ENCODE measurements at regions not wholly inside any gene's neighbourhood (a gene's known extent, or its start where the extent isn't known, plus 50 kb on each side); places are given as distances from the start of the nearest gene placed in this dataset.

DNA sequence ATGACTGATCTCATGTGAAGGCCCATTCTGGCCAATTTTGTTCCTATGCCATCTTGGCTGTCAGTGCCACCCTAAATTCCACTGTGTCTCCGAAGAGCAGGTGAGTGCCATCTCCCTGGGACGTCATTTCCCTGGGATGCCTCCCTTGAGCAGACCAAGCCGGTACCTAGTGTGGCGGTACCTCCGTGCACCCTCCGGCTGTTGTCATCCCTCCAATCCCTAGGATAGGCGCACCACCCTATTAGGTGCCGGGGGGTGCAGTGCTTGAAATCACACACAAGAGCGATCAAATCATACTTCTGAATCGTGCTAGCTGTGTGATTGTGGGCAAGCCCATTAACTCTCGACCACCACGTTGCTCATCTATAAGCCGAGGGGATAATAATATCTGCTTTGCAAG is 81.8 kb upstream of the GLI2 start:
- TF ChIP-seq POLR2A (IDR thresholded peaks at IDR 0.05): no peak
- TF ChIP-seq, protein P1, sequence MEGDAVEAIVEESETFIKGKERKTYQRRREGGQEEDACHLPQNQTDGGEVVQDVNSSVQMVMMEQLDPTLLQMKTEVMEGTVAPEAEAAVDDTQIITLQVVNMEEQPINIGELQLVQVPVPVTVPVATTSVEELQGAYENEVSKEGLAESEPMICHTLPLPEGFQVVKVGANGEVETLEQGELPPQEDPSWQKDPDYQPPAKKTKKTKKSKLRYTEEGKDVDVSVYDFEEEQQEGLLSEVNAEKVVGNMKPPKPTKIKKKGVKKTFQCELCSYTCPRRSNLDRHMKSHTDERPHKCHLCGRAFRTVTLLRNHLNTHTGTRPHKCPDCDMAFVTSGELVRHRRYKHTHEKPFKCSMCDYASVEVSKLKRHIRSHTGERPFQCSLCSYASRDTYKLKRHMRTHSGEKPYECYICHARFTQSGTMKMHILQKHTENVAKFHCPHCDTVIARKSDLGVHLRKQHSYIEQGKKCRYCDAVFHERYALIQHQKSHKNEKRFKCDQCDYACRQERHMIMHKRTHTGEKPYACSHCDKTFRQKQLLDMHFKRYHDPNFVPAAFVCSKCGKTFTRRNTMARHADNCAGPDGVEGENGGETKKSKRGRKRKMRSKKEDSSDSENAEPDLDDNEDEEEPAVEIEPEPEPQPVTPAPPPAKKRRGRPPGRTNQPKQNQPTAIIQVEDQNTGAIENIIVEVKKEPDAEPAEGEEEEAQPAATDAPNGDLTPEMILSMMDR (IDR thresholded peaks at IDR 0.05): no peak
